ENCODE measurements at regions not wholly inside any gene's neighbourhood (a gene's known extent, or its start where the extent isn't known, plus 50 kb on each side); places are given as distances from the start of the nearest gene placed in this dataset.

DNA sequence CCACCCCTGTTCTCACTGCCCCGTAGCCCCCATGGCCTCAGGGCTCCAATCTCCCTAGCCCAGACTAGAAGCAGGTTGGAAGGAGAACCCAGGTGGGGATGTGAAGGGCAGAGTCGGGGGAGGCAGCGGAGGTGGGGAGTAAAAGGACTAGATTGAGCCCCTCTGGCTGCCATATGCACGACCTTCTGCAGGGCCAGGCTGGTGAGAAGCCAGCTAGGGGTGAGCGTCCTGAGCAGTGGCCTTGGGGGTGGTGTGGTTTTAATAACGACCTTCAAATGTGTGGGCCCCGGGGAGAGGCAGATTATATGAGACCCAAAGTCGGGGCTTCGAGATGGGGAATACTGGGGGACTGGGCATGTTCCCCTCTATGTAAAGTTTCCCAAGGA lies 139.5 kb downstream of the C9orf50 start:
- Histone ChIP-seq H3K27me3 (ENCODE audit: insufficient read depth, poor library complexity, severe bottlenecking) (no peaks in the 10 kb centered on the region), H3K27ac (replicated peaks) (no peak overlapping the region), H3K4me3 (replicated peaks; ENCODE audit: insufficient read depth, low read length) (no peak overlapping the region)
- TF ChIP-seq, protein P1, sequence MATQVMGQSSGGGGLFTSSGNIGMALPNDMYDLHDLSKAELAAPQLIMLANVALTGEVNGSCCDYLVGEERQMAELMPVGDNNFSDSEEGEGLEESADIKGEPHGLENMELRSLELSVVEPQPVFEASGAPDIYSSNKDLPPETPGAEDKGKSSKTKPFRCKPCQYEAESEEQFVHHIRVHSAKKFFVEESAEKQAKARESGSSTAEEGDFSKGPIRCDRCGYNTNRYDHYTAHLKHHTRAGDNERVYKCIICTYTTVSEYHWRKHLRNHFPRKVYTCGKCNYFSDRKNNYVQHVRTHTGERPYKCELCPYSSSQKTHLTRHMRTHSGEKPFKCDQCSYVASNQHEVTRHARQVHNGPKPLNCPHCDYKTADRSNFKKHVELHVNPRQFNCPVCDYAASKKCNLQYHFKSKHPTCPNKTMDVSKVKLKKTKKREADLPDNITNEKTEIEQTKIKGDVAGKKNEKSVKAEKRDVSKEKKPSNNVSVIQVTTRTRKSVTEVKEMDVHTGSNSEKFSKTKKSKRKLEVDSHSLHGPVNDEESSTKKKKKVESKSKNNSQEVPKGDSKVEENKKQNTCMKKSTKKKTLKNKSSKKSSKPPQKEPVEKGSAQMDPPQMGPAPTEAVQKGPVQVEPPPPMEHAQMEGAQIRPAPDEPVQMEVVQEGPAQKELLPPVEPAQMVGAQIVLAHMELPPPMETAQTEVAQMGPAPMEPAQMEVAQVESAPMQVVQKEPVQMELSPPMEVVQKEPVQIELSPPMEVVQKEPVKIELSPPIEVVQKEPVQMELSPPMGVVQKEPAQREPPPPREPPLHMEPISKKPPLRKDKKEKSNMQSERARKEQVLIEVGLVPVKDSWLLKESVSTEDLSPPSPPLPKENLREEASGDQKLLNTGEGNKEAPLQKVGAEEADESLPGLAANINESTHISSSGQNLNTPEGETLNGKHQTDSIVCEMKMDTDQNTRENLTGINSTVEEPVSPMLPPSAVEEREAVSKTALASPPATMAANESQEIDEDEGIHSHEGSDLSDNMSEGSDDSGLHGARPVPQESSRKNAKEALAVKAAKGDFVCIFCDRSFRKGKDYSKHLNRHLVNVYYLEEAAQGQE (IDR thresholded peaks at IDR 0.05; ENCODE audit: insufficient replicate concordance, low read depth), result no peak
- TF ChIP-seq GABPA (IDR thresholded peaks at IDR 0.05; ENCODE audit: low read depth) (no peak), POLR2AphosphoS5 (IDR thresholded peaks at IDR 0.05; ENCODE audit: low read depth) (no peak), SPI1 (IDR thresholded peaks at IDR 0.05; ENCODE audit: borderline replicate concordance, low read depth) (no peak)
- TF ChIP-seq, protein P2, sequence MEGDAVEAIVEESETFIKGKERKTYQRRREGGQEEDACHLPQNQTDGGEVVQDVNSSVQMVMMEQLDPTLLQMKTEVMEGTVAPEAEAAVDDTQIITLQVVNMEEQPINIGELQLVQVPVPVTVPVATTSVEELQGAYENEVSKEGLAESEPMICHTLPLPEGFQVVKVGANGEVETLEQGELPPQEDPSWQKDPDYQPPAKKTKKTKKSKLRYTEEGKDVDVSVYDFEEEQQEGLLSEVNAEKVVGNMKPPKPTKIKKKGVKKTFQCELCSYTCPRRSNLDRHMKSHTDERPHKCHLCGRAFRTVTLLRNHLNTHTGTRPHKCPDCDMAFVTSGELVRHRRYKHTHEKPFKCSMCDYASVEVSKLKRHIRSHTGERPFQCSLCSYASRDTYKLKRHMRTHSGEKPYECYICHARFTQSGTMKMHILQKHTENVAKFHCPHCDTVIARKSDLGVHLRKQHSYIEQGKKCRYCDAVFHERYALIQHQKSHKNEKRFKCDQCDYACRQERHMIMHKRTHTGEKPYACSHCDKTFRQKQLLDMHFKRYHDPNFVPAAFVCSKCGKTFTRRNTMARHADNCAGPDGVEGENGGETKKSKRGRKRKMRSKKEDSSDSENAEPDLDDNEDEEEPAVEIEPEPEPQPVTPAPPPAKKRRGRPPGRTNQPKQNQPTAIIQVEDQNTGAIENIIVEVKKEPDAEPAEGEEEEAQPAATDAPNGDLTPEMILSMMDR (IDR thresholded peaks at IDR 0.05; ENCODE audit: insufficient read depth, low read length), result no peak
- DNase-seq (ENCODE audit: low read depth in 1 of 2, low spot score in 1 of 2), result no peak

DNA sequence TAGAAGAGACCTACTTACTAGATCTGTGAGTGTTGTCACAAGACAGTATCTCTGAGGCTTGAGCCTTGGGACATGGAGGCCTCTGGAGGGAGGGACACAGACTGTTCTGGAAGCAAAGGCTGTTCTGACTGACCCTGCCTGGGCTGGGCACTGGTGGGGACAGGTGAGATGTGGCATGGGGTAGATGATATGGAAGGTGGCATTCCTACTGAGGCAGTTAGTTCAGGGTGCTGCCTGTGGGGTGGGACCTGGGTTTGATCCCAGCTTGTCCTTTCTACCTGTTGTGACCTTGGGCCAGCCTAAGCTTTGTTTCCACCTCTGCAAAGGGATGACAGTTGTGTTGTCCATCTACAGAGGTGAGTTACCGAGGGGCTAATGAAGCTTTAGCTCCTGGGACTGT lies 140.2 kb downstream of the C9orf50 start:
- no peak overlapping the region for H3K4me3 ChIP-seq (replicated peaks; ENCODE audit: insufficient read depth, low read length)
- no peak for TF ChIP-seq GABPA (IDR thresholded peaks at IDR 0.05; ENCODE audit: low read depth)
- no peak for DNase-seq (ENCODE audit: low read depth in 1 of 2, low spot score in 1 of 2)
- H3K27ac ChIP-seq (replicated peaks), result no peak overlapping the region
- no peaks in the 10 kb centered on the region for H3K27me3 ChIP-seq (ENCODE audit: insufficient read depth, poor library complexity, severe bottlenecking)

DNA sequence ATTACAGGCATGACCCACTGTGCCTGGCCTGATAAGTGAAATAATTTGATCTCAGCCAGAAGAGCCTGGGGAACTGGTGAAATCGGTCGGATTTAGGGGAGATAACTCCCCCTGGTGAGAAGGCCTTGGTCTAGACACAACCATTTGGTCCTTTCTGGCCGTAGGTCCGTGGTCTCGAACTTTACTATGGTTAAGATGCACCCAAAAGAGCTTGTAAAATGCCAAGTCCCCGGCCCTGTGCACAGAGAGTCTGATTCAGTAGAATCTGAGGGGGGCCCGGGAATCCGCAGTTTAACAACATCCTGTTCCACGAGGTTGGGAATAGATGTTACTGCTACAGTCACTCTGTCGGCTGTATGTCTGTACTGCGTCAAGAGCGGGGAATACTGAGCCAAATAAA lies 140.7 kb downstream of the C9orf50 start:
- Histone ChIP-seq H3K27me3 (ENCODE audit: insufficient read depth, poor library complexity, severe bottlenecking) (no peaks in the 10 kb centered on the region), H3K4me3 (replicated peaks; ENCODE audit: insufficient read depth, low read length) (no peak overlapping the region), H3K27ac (replicated peaks) (no peak overlapping the region)
- TF ChIP-seq, protein P2 (IDR thresholded peaks at IDR 0.05; ENCODE audit: insufficient read depth, low read length), result no peak
- TF ChIP-seq GABPA (IDR thresholded peaks at IDR 0.05; ENCODE audit: low read depth), result no peak
- TF ChIP-seq, protein P1 (IDR thresholded peaks at IDR 0.05; ENCODE audit: insufficient replicate concordance, low read depth), result no peak
- TF ChIP-seq SPI1 (IDR thresholded peaks at IDR 0.05; ENCODE audit: borderline replicate concordance, low read depth), result no peak
- no peak for TF ChIP-seq POLR2AphosphoS5 (IDR thresholded peaks at IDR 0.05; ENCODE audit: low read depth)
- DNase-seq (ENCODE audit: low read depth in 1 of 2, low spot score in 1 of 2), result no peak

DNA sequence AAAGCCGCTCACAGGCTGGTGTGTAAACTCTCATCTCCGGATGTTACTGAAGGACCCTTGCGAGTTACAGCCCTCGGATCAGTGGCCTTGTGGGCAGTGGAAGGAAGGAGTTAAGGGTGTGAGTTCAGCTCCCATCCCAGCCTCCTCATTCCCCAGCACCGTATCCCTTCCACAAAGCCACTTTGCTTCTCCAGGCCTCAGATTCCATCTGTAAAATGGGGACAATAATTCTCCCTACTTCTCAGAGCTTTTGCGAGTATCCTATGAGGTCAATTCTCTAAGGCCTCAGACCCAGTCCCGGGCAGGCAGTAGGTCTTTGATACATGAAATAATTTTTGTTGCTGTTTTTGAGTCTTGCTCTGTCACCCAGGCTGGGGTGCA lies 141.3 kb downstream of the C9orf50 start:
- no peak overlapping the region for H3K27ac ChIP-seq (replicated peaks)
- DNase-seq (ENCODE audit: low read depth in 1 of 2, low spot score in 1 of 2), result no peak

More for the DNA sequence above, 141.3 kb downstream of the C9orf50 start:
- Histone ChIP-seq H3K27me3 (ENCODE audit: insufficient read depth, poor library complexity, severe bottlenecking) (no peaks in the 10 kb centered on the region), H3K4me3 (replicated peaks; ENCODE audit: insufficient read depth, low read length) (no peak overlapping the region)
- TF ChIP-seq, protein P1 (IDR thresholded peaks at IDR 0.05; ENCODE audit: insufficient replicate concordance, low read depth), result no peak
- no peak for TF ChIP-seq SPI1 (IDR thresholded peaks at IDR 0.05; ENCODE audit: borderline replicate concordance, low read depth)
- TF ChIP-seq GABPA (IDR thresholded peaks at IDR 0.05; ENCODE audit: low read depth), result no peak
- TF ChIP-seq, protein P2 (IDR thresholded peaks at IDR 0.05; ENCODE audit: insufficient read depth, low read length), result no peak
- no peak for TF ChIP-seq POLR2AphosphoS5 (IDR thresholded peaks at IDR 0.05; ENCODE audit: low read depth)

Measured in HL-60 (cell line).